ENCODE measurements at regions not wholly inside any gene's neighbourhood (a gene's known extent, or its start where the extent isn't known, plus 50 kb on each side); places are given as distances from the start of the nearest gene placed in this dataset.

DNA sequence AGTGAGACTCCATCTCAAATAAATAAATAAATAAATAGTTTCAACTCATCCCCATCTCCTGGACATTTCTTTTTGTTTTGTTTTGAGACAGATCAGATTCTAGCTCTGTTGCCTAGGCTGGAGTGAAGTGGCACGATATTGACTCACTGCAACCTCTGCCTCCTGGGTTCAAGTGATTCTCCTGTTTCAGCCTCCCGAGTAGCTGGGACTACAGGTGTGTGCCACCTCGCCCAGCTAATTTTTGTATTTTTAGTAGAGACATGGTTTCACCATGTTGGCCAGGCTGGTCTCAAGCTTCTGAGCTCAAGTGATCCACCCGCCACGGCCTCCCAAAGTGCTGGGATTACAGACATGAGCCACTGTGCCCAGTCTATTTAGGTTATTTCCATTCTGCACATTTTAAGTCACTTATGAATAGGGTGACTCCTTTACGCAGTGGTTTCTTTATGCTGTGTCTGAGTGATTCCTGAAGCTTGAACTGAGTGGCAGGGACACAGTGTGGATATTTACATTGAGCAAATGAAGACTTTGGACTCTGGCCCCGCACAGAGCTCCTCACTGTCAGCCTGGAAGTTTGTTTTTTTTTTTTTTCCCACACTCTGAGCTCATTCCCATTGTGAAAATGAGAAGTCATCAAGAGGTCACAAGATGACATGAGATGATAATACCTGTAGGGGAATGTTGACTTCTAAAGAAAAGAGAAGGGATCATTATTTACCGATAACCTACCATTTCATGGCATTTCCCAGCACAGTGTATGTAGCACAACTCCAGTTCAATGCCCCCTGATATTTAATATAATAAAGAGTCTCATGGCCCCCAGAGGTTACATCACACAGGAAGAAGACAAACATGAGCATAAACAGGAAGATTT lies 72.6 kb downstream of the TBX3 start:
- ATAC-seq (ENCODE audit: insufficient read depth, low FRiP score), result no peak
- Histone ChIP-seq H3K4me1 (ENCODE audit: control insufficient read depth in 5 of 5, insufficient read depth in 5 of 5, low read length in 5 of 5) (peaks cover 0 to 2% (median 0%) of the 10 kb centered on the region in 5 donors), H3K4me3 (no peak overlapping the region), H3K9me3 (ENCODE audit: control insufficient read depth in 4 of 4, insufficient read depth in 3 of 4, low read length in 3 of 4) (peaks cover 0 to 5% (median 0%) of the 10 kb centered on the region in 4 donors), H3K36me3 (ENCODE audit: control insufficient read depth in 4 of 4, insufficient read depth in 4 of 4, low read length in 4 of 4) (no peaks in the 10 kb centered on the region), H3K9ac (ENCODE audit: insufficient read depth in 1 of 2, low read length in 2 of 2) (no peak overlapping the region), H3K27me3 (ENCODE audit: control insufficient read depth in 3 of 3, insufficient read depth in 3 of 3, low read length in 2 of 3) (peaks cover 0 to 7% (median 0%) of the 10 kb centered on the region in 3 donors), H3K27ac (ENCODE audit: low read depth in 1 of 2, low read length in 1 of 2) (no peak overlapping the region)
- WGBS, 2 donors, result 68 to 70% methylated on average over 8 of the region's 8 CpGs
- peak in 1 of 3 donors; percentile 18 for DNase-seq
- TF ChIP-seq, protein P1, sequence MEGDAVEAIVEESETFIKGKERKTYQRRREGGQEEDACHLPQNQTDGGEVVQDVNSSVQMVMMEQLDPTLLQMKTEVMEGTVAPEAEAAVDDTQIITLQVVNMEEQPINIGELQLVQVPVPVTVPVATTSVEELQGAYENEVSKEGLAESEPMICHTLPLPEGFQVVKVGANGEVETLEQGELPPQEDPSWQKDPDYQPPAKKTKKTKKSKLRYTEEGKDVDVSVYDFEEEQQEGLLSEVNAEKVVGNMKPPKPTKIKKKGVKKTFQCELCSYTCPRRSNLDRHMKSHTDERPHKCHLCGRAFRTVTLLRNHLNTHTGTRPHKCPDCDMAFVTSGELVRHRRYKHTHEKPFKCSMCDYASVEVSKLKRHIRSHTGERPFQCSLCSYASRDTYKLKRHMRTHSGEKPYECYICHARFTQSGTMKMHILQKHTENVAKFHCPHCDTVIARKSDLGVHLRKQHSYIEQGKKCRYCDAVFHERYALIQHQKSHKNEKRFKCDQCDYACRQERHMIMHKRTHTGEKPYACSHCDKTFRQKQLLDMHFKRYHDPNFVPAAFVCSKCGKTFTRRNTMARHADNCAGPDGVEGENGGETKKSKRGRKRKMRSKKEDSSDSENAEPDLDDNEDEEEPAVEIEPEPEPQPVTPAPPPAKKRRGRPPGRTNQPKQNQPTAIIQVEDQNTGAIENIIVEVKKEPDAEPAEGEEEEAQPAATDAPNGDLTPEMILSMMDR (IDR thresholded peaks at IDR 0.05; ENCODE audit: control extremely low read depth, extremely low read depth), result no peak

DNA sequence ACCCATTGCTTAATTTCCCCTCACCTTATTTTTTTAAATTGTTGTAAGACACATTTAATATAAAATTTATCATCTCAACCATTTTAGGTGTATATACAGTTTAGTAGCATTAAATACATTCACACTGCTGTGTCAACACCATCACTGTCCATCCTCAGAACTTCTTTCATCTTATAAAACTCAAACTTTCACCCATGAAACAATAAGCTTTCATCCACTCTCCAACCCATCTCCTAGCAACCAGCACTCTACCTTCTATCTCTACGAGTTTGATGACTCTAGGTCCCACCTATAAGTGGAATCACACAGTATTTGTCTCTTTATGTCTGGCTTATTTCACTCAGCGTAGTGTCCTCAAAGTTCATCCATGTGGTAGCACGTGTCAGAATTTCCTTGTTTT lies 75.5 kb downstream of the TBX3 start:
- Histone ChIP-seq H3K4me3 (no peak overlapping the region), H3K9ac (ENCODE audit: insufficient read depth in 1 of 2, low read length in 2 of 2) (no peak overlapping the region), H3K27ac (ENCODE audit: low read depth in 1 of 2, low read length in 1 of 2) (no peak overlapping the region), H3K4me1 (ENCODE audit: control insufficient read depth in 5 of 5, insufficient read depth in 5 of 5, low read length in 5 of 5) (peaks cover 0 to 2% (median 0%) of the 10 kb centered on the region in 5 donors), H3K36me3 (ENCODE audit: control insufficient read depth in 4 of 4, insufficient read depth in 4 of 4, low read length in 4 of 4) (no peaks in the 10 kb centered on the region), H3K9me3 (ENCODE audit: control insufficient read depth in 4 of 4, insufficient read depth in 3 of 4, low read length in 3 of 4) (no peaks in the 10 kb centered on the region), H3K27me3 (ENCODE audit: control insufficient read depth in 3 of 3, insufficient read depth in 3 of 3, low read length in 2 of 3) (peaks cover 0 to 7% (median 0%) of the 10 kb centered on the region in 3 donors)
- no peak for ATAC-seq (ENCODE audit: insufficient read depth, low FRiP score)
- WGBS, 2 donors, result 72 to 81% methylated on average over 3 of the region's 3 CpGs
- TF ChIP-seq, protein P1 (IDR thresholded peaks at IDR 0.05; ENCODE audit: control extremely low read depth, extremely low read depth), result no peak
- DNase-seq, result no peak

DNA sequence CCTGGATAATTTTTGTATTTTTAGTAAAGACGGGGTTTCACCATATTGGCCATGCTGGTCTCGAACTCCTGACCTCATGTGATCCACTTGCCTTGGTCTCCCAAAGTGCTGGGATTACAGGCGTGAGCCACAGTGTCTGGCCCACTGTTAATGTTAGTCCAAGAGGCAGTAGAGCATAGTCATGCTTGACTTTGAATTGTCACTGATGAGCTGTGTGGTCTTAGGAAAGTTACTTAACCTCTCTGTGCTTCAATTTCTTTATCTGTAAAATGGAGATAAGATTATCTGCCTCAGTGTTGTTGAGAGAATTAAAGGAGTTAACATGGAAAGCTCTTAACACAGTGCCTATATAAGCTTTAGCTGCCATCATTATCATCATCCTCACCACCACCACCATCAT lies 78.1 kb downstream of the TBX3 start:
- Histone ChIP-seq H3K9me3 (ENCODE audit: control insufficient read depth in 4 of 4, insufficient read depth in 3 of 4, low read length in 3 of 4) (peaks cover 0 to 1% (median 0%) of the 10 kb centered on the region in 4 donors), H3K27me3 (ENCODE audit: control insufficient read depth in 3 of 3, insufficient read depth in 3 of 3, low read length in 2 of 3) (peaks cover 0 to 5% (median 0%) of the 10 kb centered on the region in 3 donors), H3K36me3 (ENCODE audit: control insufficient read depth in 4 of 4, insufficient read depth in 4 of 4, low read length in 4 of 4) (no peaks in the 10 kb centered on the region), H3K9ac (ENCODE audit: insufficient read depth in 1 of 2, low read length in 2 of 2) (no peak overlapping the region), H3K4me3 (no peak overlapping the region), H3K4me1 (ENCODE audit: control insufficient read depth in 5 of 5, insufficient read depth in 5 of 5, low read length in 5 of 5) (no peaks in the 10 kb centered on the region), H3K27ac (ENCODE audit: low read depth in 1 of 2, low read length in 1 of 2) (no peak overlapping the region)
- TF ChIP-seq, protein P1 (IDR thresholded peaks at IDR 0.05; ENCODE audit: control extremely low read depth, extremely low read depth), result no peak
- DNase-seq, result no peak
- no peak for ATAC-seq (ENCODE audit: insufficient read depth, low FRiP score)
- 92 to 96% methylated on average over 3 of the region's 3 CpGs for WGBS, 2 donors
